NB4 (cell line): ENCODE measurements at regions not wholly inside any gene's neighbourhood (a gene's known extent, or its start where the extent isn't known, plus 50 kb on each side); places are given as distances from the start of the nearest gene placed in this dataset.
"Not testable (repeated sequence)": the region's sequence is repeated elsewhere in the genome, so short reads cannot be mapped to it uniquely, and the experiment has no call there.

ENCODE experiments used
- DNase-seq: peaks from one replicate; pipeline ENCODE4 v3.0.0; 2010; ENCODE audit warnings: low read depth
- H3K4me3 ChIP-seq: one replicate; pipeline ENCODE4 v1.5.1; 2011; ENCODE audit warnings: mild to moderate bottlenecking, low read depth, low read length, moderate library complexity
- CTCF ChIP-seq: IDR thresholded peaks from one replicate; pipeline ENCODE4 v1.5.1; 2012; ENCODE audit warnings: low read depth, low read length
- MAX ChIP-seq: IDR thresholded peaks from 2 replicates; pipeline ENCODE4 v1.6.1; 2011; ENCODE audit warnings: low read depth, low read length
- MYC ChIP-seq: IDR thresholded peaks from 2 replicates; pipeline ENCODE4 v1.6.1; 2011; ENCODE audit warnings: low read depth, low read length
- POLR2A ChIP-seq: IDR thresholded peaks from 2 replicates; pipeline ENCODE4 v1.6.1; 2011; ENCODE audit warnings: mild to moderate bottlenecking; ENCODE audit not compliant: insufficient read length; ENCODE audit errors: extremely low read depth

- no peak for DNase-seq
- TF ChIP-seq MAX (no peak), POLR2A (no peak), MYC (no peak), CTCF (no peak)
These were observed 675.0 kb upstream of the MBL2 start for GRCh38 chr10:53447576-53447975.

GRCh38 chr10:53441843-53442242 is 669.3 kb upstream of the MBL2 start:
- no peak for DNase-seq

More at GRCh38 chr10:53447576-53447975, 675.0 kb upstream of the MBL2 start:
- no peak overlapping the region for H3K4me3 ChIP-seq

DNA sequence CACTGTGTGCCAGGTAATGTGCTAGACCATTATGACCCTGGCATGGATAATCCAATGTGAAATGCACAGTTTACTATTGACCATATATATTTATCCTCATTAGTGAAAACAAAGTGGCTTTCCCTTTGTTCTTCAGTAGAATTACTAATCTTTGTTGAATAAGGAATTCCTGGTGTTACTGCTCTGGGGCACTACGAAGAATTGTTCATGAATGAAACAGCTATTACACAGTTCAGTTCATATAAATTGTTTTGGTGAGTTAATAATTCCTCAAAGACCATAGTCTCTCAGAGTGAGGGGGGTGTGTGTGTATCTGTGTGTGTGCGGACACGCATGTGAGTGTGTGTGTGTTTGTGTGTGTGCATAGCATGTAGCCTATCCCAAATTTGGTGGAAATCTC is 668.0 kb upstream of the MBL2 start:
- DNase-seq, result no peak
- H3K4me3 ChIP-seq, result no peak overlapping the region
- no peak for TF ChIP-seq MAX
- TF ChIP-seq POLR2A, result no peak
- TF ChIP-seq CTCF, result no peak
- TF ChIP-seq MYC, result no peak

More at GRCh38 chr10:53441843-53442242, 669.3 kb upstream of the MBL2 start:
- no peak for TF ChIP-seq MAX
- TF ChIP-seq CTCF, result no peak
- no peak for TF ChIP-seq POLR2A
- no peak for TF ChIP-seq MYC
- no peak overlapping the region for H3K4me3 ChIP-seq

DNA sequence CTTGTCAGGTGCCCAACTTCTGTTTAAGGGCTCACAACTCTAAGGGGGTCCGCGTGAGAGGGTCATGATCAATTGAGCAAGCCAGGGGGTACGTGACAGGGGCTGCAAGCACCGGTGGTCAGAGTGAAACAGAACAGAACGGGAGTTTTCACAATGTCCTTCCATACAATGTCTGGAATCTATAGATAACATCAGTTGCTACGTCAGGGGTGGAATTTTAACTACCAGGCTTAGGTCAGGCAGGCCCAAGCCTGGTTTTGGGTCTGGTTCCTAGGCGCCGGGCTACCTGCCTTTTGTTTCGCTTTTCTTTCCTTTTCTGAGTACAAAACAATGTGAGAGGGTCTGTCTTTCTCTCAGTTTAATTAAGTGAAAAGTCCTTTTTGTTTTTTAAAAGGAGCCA is 666.5 kb upstream of the MBL2 start:
- H3K4me3 ChIP-seq, DNase-seq: not testable (repeated sequence)

GRCh38 chr10:53434413-53434812 is 661.8 kb upstream of the MBL2 start:
- TF ChIP-seq MAX, result no peak
- TF ChIP-seq MYC, result no peak
- no peak for TF ChIP-seq CTCF
- no peak for TF ChIP-seq POLR2A
- no peak for DNase-seq
- H3K4me3 ChIP-seq, result no peak overlapping the region

- TF ChIP-seq POLR2A (no peak), CTCF (no peak), MAX (no peak), MYC (no peak)
- no peak overlapping the region for H3K4me3 ChIP-seq
- DNase-seq, result no peak
These were observed 659.5 kb upstream of the MBL2 start for GRCh38 chr10:53432035-53432434.
